ENCODE measurements at regions not wholly inside any gene's neighbourhood (a gene's known extent, or its start where the extent isn't known, plus 50 kb on each side); places are given as distances from the start of the nearest gene placed in this dataset.

GRCh38 chr4:157885811-157886210 lies 287.0 kb downstream of the GASK1B start:
- no peak for DNase-seq (ENCODE audit: low read depth, low spot score)

- no peak for DNase-seq (ENCODE audit: low read depth, low spot score)
Observed at GRCh38 chr4:157882901-157883300, 289.9 kb downstream of the GASK1B start.

GRCh38 chr4:157880761-157881160 lies 292.1 kb downstream of the GASK1B start:
- no peak for DNase-seq (ENCODE audit: low read depth, low spot score)

GRCh38 chr4:157854819-157855218 lies 318.0 kb downstream of the GASK1B start:
- DNase-seq (ENCODE audit: low read depth, low spot score), result no peak

- no peak for DNase-seq (ENCODE audit: low read depth, low spot score)
Observed at GRCh38 chr4:157840648-157841047, 332.2 kb downstream of the GASK1B start.

- no peak for DNase-seq (ENCODE audit: low read depth, low spot score)
Observed at GRCh38 chr4:157840034-157840433, 332.8 kb downstream of the GASK1B start.

GRCh38 chr4:157838366-157838765 lies 334.5 kb downstream of the GASK1B start:
- no peak for DNase-seq (ENCODE audit: low read depth, low spot score)

- no peak for DNase-seq (ENCODE audit: low read depth, low spot score)
Observed at GRCh38 chr4:157837071-157837703, 335.6 kb downstream of the GASK1B start.

GRCh38 chr4:157832596-157832995 lies 340.2 kb downstream of the GASK1B start:
- no peak for DNase-seq (ENCODE audit: low read depth, low spot score)

- no peak for DNase-seq (ENCODE audit: low read depth, low spot score)
Observed at GRCh38 chr4:157824021-157824420, 348.8 kb downstream of the GASK1B start.

- no peak for DNase-seq (ENCODE audit: low read depth, low spot score)
Observed at GRCh38 chr4:157821814-157822213, 351.0 kb downstream of the GASK1B start.

GRCh38 chr4:157819693-157820464 lies 352.9 kb downstream of the GASK1B start:
- DNase-seq (ENCODE audit: low read depth, low spot score), result no peak

- DNase-seq (ENCODE audit: low read depth, low spot score), result no peak
Observed at GRCh38 chr4:157818946-157819692, 353.7 kb downstream of the GASK1B start.

- no peak for DNase-seq (ENCODE audit: low read depth, low spot score)
Observed at GRCh38 chr4:157810137-157810774, 362.6 kb downstream of the GASK1B start.

GRCh38 chr4:157808796-157809383 lies 363.9 kb downstream of the GASK1B start:
- DNase-seq (ENCODE audit: low read depth, low spot score), result no peak

- DNase-seq (ENCODE audit: low read depth, low spot score), result no peak
Observed at GRCh38 chr4:157806184-157806583, 366.6 kb downstream of the GASK1B start.

GRCh38 chr4:157804986-157805385 lies 367.8 kb downstream of the GASK1B start:
- DNase-seq (ENCODE audit: low read depth, low spot score), result no peak

GRCh38 chr4:157803845-157804521 lies 368.8 kb downstream of the GASK1B start:
- DNase-seq (ENCODE audit: low read depth, low spot score), result no peak

- no peak for DNase-seq (ENCODE audit: low read depth, low spot score)
Observed at GRCh38 chr4:157803421-157803820, 369.4 kb downstream of the GASK1B start.

GRCh38 chr4:157795495-157795894 lies 377.3 kb downstream of the GASK1B start:
- no peak for DNase-seq (ENCODE audit: low read depth, low spot score)

GRCh38 chr4:157792716-157793115 lies 380.1 kb downstream of the GASK1B start:
- DNase-seq (ENCODE audit: low read depth, low spot score), result no peak
